Smooth muscle cell (in vitro differentiated cells): ENCODE measurements at regions not wholly inside any gene's neighbourhood (a gene's known extent, or its start where the extent isn't known, plus 50 kb on each side); places are given as distances from the start of the nearest gene placed in this dataset.

Experiments used
- DNase-seq: peaks from one replicate; lab custom pipeline; 2025; ENCODE audit not compliant: unreplicated experiment; lab: John Stamatoyannopoulos, UW
- H2AFZ ChIP-seq: fragments of 200-600 bp; sonication (generic); 2 replicates; pipeline ENCODE4 v1.6.0; 2016; ENCODE audit warnings: antibody characterized with exemption, low read depth, mild to moderate bottlenecking
- H3F3A ChIP-seq: fragments of 200-600 bp; sonication (generic); 2 replicates; pipeline ENCODE4 v1.6.0; 2017; ENCODE audit warnings: antibody characterized with exemption, low read depth
- H3K27ac ChIP-seq: fragments of 200-600 bp; sonication (generic); 2 replicates; pipeline ENCODE4 v1.5.1; 2016; ENCODE audit warnings: low read depth, mild to moderate bottlenecking
- H3K27me3 ChIP-seq: fragments of 200-600 bp; sonication (generic); 2 replicates; pipeline ENCODE4 v1.6.1; 2016; ENCODE audit warnings: low read depth, mild to moderate bottlenecking
- H3K36me3 ChIP-seq: fragments of 200-600 bp; sonication (generic); 2 replicates; pipeline ENCODE4 v1.5.1; 2016; ENCODE audit warnings: low read depth
- H3K4me1 ChIP-seq: fragments of 200-600 bp; sonication (generic); 2 replicates; pipeline ENCODE4 v1.5.1; 2016; ENCODE audit warnings: low read depth
- H3K4me2 ChIP-seq: fragments of 200-600 bp; sonication (generic); 2 replicates; pipeline ENCODE4 v1.6.0; 2016; ENCODE audit warnings: mild to moderate bottlenecking
- H3K4me3 ChIP-seq: fragments of 200-600 bp; sonication (generic); 2 replicates; pipeline ENCODE4 v1.5.1; 2016; ENCODE audit warnings: mild to moderate bottlenecking
- H3K79me2 ChIP-seq: fragments of 200-600 bp; sonication (generic); 2 replicates; pipeline ENCODE4 v1.6.0; 2016; ENCODE audit warnings: low read depth, mild to moderate bottlenecking
- H3K9ac ChIP-seq: fragments of 200-600 bp; sonication (generic); 2 replicates; pipeline ENCODE4 v1.6.0; 2016; ENCODE audit warnings: low read depth
- H3K9me3 ChIP-seq: fragments of 200-600 bp; sonication (generic); replicated peaks from 2 replicates; pipeline ENCODE4 v1.5.1; 2016; ENCODE audit warnings: low read depth
- H4K20me1 ChIP-seq: fragments of 200-600 bp; sonication (generic); 2 replicates; pipeline ENCODE4 v1.6.0; 2016; ENCODE audit warnings: low read depth
- CTCF ChIP-seq: fragments of 200-600 bp; sonication (generic); IDR thresholded peaks from 2 replicates; pipeline ENCODE4 v1.5.1; 2017; ENCODE audit warnings: borderline replicate concordance, mild to moderate bottlenecking, antibody characterized with exemption; ENCODE audit not compliant: insufficient read depth, poor library complexity, severe bottlenecking
- WGBS: methylation state at CpG from one replicate; pipeline ENCODE4 v1.1.7; 2016; ENCODE audit warnings: low lambda C conversion rate; 5-methylcytosine and 5-hydroxymethylcytosine counted together

- no peaks in the 10 kb centered on the region for H3F3A ChIP-seq
- H3K4me1 ChIP-seq, result no peaks in the 10 kb centered on the region
- H4K20me1 ChIP-seq, result no peaks in the 10 kb centered on the region
- H3K9ac ChIP-seq, result no peak overlapping the region
- H3K4me3 ChIP-seq, result no peak overlapping the region
- H3K27ac ChIP-seq, result no peak overlapping the region
- no peaks in the 10 kb centered on the region for H3K27me3 ChIP-seq
- no peak overlapping the region for H3K4me2 ChIP-seq
- no peaks in the 10 kb centered on the region for H3K9me3 ChIP-seq
- H2AFZ ChIP-seq, result no peak overlapping the region
- no peak for TF ChIP-seq CTCF
- WGBS, result 92% methylated on average over 5 of the region's 5 CpGs
- no peaks in the 10 kb centered on the region for H3K79me2 ChIP-seq
- H3K36me3 ChIP-seq, result no peaks in the 10 kb centered on the region
- no peak for DNase-seq
Measured at GRCh38 chr15:98113327-98113726, 152.8 kb downstream of the ARRDC4 start.

GRCh38 chr15:98120561-98120960, 160.1 kb downstream of the ARRDC4 start:
- TF ChIP-seq CTCF, result no peak
- no peak for DNase-seq
- 53% methylated on average over 3 of the region's 3 CpGs for WGBS

DNA sequence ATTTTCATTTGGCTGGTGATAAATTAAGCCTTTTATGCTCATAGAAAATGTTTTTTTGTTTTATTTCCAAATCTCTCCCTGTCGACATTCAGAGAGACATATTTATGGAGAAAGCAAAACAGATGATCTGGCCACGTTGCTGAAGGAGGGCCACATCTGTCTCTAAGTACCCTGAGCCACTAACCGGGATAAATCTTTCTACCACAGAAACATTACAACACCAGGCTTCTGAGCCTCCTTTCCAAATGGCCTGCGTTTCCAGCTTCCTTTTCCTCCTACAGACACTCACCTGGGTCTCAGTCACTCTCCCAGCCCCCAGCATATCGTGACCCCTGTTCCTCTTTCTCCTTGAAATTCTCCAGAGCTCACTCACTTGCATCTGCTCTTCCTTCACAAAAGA, 161.0 kb downstream of the ARRDC4 start:
- DNase-seq, result no peak
- no peak for TF ChIP-seq CTCF
- no peaks in the 10 kb centered on the region for H3K27me3 ChIP-seq
- H3K4me2 ChIP-seq, result no peak overlapping the region
- no peaks in the 10 kb centered on the region for H3F3A ChIP-seq
- no peaks in the 10 kb centered on the region for H3K79me2 ChIP-seq
- no peaks in the 10 kb centered on the region for H3K9me3 ChIP-seq
- H3K36me3 ChIP-seq, result no peaks in the 10 kb centered on the region
- no peak overlapping the region for H3K9ac ChIP-seq
- no peak overlapping the region for H3K27ac ChIP-seq
- 66% methylated on average over 5 of the region's 5 CpGs for WGBS
- no peaks in the 10 kb centered on the region for H4K20me1 ChIP-seq
- H2AFZ ChIP-seq, result no peak overlapping the region
- no peak overlapping the region for H3K4me3 ChIP-seq
- no peaks in the 10 kb centered on the region for H3K4me1 ChIP-seq

More at GRCh38 chr15:98120561-98120960, 160.1 kb downstream of the ARRDC4 start:
- H3K9me3 ChIP-seq, result no peaks in the 10 kb centered on the region
- no peaks in the 10 kb centered on the region for H3K27me3 ChIP-seq
- no peaks in the 10 kb centered on the region for H3F3A ChIP-seq
- H3K9ac ChIP-seq, result no peak overlapping the region
- H2AFZ ChIP-seq, result no peak overlapping the region
- no peaks in the 10 kb centered on the region for H3K79me2 ChIP-seq
- H4K20me1 ChIP-seq, result no peaks in the 10 kb centered on the region
- H3K4me2 ChIP-seq, result no peak overlapping the region
- no peaks in the 10 kb centered on the region for H3K36me3 ChIP-seq
- no peak overlapping the region for H3K4me3 ChIP-seq
- no peaks in the 10 kb centered on the region for H3K4me1 ChIP-seq
- no peak overlapping the region for H3K27ac ChIP-seq

GRCh38 chr15:98121957-98122356, 161.5 kb downstream of the ARRDC4 start:
- Histone ChIP-seq H3K27me3 (no peaks in the 10 kb centered on the region), H3K9me3 (no peaks in the 10 kb centered on the region), H3F3A (no peaks in the 10 kb centered on the region), H3K27ac (no peak overlapping the region), H2AFZ (no peak overlapping the region), H3K36me3 (no peaks in the 10 kb centered on the region), H3K79me2 (no peaks in the 10 kb centered on the region), H3K4me2 (no peak overlapping the region), H3K4me1 (no peaks in the 10 kb centered on the region), H4K20me1 (no peaks in the 10 kb centered on the region), H3K4me3 (no peak overlapping the region), H3K9ac (no peak overlapping the region)
- 59% methylated on average over 3 of the region's 3 CpGs for WGBS
- no peak for TF ChIP-seq CTCF
- DNase-seq, result no peak
